PC-3 (cell line): ENCODE measurements at regions not wholly inside any gene's neighbourhood (a gene's known extent, or its start where the extent isn't known, plus 50 kb on each side); places are given as distances from the start of the nearest gene placed in this dataset.
"Not testable (repeated sequence)": the region's sequence is repeated elsewhere in the genome, so short reads cannot be mapped to it uniquely, and the experiment has no call there.

Experiments used
- ATAC-seq: fragments of 200-7000 bp; cut with Tn5 transposase; 2 replicates; pipeline ENCODE4 v1.9.1; 2020; ENCODE audit warnings: mild to moderate bottlenecking, moderate library complexity
- BruUV-seq: library from RNA; stranded (reverse); fragments of 400-500 nt; replicated peaks from 2 replicates; lab custom pipeline; 2021; lab: Mats Ljungman, UMichigan
- CTCF ChIA-PET: fragments of 300-600 bp; sonication (Branson Sonifier 250); formaldehyde crosslinking; loops from one replicate; lab custom pipeline; 2022; ENCODE audit warnings: antibody characterized with exemption; lab: Charles Lee
- POLR2A ChIA-PET: fragments of 300-600 bp; sonication (Branson Sonifier 250); formaldehyde crosslinking; loops from one replicate; lab custom pipeline; 2022; ENCODE audit warnings: antibody characterized with exemption; ENCODE audit not compliant: unreplicated experiment; lab: Charles Lee
- DNase-seq: peaks from one replicate; pipeline ENCODE4 v3.0.0-alpha.2; 2015
- H2AFZ ChIP-seq: fragments of 300-600 bp; sonication (generic); 2 replicates; pipeline ENCODE4 v1.6.0; 2016; ENCODE audit warnings: antibody characterized with exemption, low read length
- H3F3A ChIP-seq: fragments of 300-600 bp; sonication (generic); one replicate; pipeline ENCODE4 v1.6.0; 2017; ENCODE audit warnings: antibody characterized with exemption, low read length, control low read depth, mild to moderate bottlenecking; ENCODE audit not compliant: unreplicated experiment
- H3K27ac ChIP-seq: fragments of 300-600 bp; sonication (generic); 2 replicates; pipeline ENCODE4 v1.5.1; 2016; ENCODE audit warnings: mild to moderate bottlenecking, low read length
- H3K27me3 ChIP-seq: fragments of 300-600 bp; sonication (generic); 2 replicates; pipeline ENCODE4 v1.6.1; 2016; ENCODE audit warnings: low read length, mixed read lengths
- H3K36me3 ChIP-seq: fragments of 300-600 bp; sonication (generic); 2 replicates; pipeline ENCODE4 v1.6.1; 2016; ENCODE audit warnings: low read depth, mixed run types, low read length, mixed read lengths
- H3K4me1 ChIP-seq: fragments of 300-600 bp; sonication (generic); 2 replicates; pipeline ENCODE4 v1.5.1; 2016; ENCODE audit warnings: low read length; ENCODE audit not compliant: insufficient read depth
- H3K4me2 ChIP-seq: fragments of 300-600 bp; sonication (generic); 2 replicates; pipeline ENCODE4 v1.6.0; 2016; ENCODE audit warnings: low read length
- H3K4me3 ChIP-seq: fragments of 300-600 bp; sonication (generic); 2 replicates; pipeline ENCODE4 v1.5.1; 2016; ENCODE audit warnings: mild to moderate bottlenecking, low read length, mixed read lengths
- H3K79me2 ChIP-seq: fragments of 300-600 bp; sonication (generic); 2 replicates; pipeline ENCODE4 v1.6.1; 2017; ENCODE audit warnings: low read length, mixed read lengths
- H3K9ac ChIP-seq: fragments of 300-600 bp; sonication (generic); 2 replicates; pipeline ENCODE4 v1.6.0; 2016; ENCODE audit warnings: mild to moderate bottlenecking, low read length
- H3K9me2 ChIP-seq: fragments of 300-600 bp; sonication (generic); replicated peaks from 2 replicates; pipeline ENCODE4 v1.6.1; 2016; ENCODE audit warnings: mixed run types, low read length, mixed read lengths
- H3K9me3 ChIP-seq: fragments of 300-600 bp; sonication (generic); 2 replicates; pipeline ENCODE4 v1.6.1; 2016; ENCODE audit warnings: low read length, mixed read lengths
- H4K20me1 ChIP-seq: fragments of 300-600 bp; sonication (generic); 2 replicates; pipeline ENCODE4 v1.6.1; 2016; ENCODE audit warnings: low read length, mixed read lengths
- CTCF ChIP-seq: fragments of 300-600 bp; sonication (generic); conservative IDR thresholded peaks from 2 replicates; pipeline ENCODE4 v1.5.1; 2017; ENCODE audit warnings: antibody characterized with exemption, low read depth, mild to moderate bottlenecking, low read length
- intact Hi-C: fragments of 100-400 bp; cut with micrococcal nuclease; formaldehyde crosslinking; loops from 2 replicates; pipeline ENCODE4 v1.9.0; 2023

DNA sequence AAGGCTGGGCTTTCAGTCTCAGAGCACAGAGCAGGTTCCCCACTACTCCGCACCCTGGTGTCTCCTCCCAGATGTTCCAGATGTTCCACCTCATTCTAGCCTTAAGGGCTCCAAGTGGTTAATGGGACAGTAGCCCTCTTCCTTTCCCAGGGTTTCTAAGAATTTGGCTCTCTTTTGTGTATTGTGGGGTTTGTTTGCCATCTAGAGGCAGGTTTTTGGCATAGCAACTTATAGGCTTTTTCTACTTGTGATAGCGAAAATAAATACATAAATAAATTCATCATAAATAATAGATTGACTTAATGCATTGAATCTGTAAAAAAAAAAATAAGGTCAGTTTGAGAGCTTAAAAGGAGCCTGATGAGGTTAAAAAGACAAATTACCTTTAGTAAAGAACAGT is 86.1 kb upstream of the XKR3 start:
- H3F3A ChIP-seq, intact Hi-C loops, H3K4me3 ChIP-seq, H2AFZ ChIP-seq, H3K4me2 ChIP-seq, H4K20me1 ChIP-seq, H3K9me3 ChIP-seq, H3K79me2 ChIP-seq, DNase-seq, H3K27me3 ChIP-seq, H3K9me2 ChIP-seq, H3K36me3 ChIP-seq, BruUV-seq, H3K4me1 ChIP-seq, ATAC-seq, H3K27ac ChIP-seq, POLR2A ChIA-PET, CTCF ChIA-PET, H3K9ac ChIP-seq: not testable (repeated sequence)
- peak; percentile 17; the same call in 1 of the 2 replicates for TF ChIP-seq CTCF

GRCh38 chr22:16902051-16902450 is 76.8 kb upstream of the XKR3 start:
- BruUV-seq, CTCF ChIA-PET, H3K9ac ChIP-seq, H3K9me2 ChIP-seq, H3K27ac ChIP-seq, H3K27me3 ChIP-seq, ATAC-seq, H3F3A ChIP-seq, H3K4me3 ChIP-seq, H3K79me2 ChIP-seq, POLR2A ChIA-PET, H2AFZ ChIP-seq, DNase-seq, intact Hi-C loops, H3K4me2 ChIP-seq, H3K36me3 ChIP-seq, H4K20me1 ChIP-seq, H3K4me1 ChIP-seq, H3K9me3 ChIP-seq: not testable (repeated sequence)

DNA sequence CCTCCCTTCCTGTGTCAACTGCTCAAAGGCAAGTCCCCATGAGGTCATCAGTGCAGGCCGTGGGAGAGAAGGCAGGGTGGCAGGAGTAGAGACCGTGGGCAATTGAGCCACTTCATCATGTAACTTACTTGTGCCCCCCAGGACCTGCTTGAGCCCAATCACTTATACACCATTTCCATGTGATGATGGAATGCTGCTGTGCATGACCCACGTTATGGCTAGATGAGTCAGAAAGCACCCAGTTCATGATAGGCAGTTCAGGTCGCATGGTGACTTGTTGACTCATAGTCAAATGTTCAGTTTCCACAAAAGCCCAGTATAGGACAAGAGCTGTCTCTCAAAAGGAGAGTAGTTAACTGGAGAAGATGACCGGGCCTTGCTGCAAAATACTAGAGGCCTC is 76.4 kb upstream of the XKR3 start:
- not testable (repeated sequence) for H3K4me2 ChIP-seq

DNA sequence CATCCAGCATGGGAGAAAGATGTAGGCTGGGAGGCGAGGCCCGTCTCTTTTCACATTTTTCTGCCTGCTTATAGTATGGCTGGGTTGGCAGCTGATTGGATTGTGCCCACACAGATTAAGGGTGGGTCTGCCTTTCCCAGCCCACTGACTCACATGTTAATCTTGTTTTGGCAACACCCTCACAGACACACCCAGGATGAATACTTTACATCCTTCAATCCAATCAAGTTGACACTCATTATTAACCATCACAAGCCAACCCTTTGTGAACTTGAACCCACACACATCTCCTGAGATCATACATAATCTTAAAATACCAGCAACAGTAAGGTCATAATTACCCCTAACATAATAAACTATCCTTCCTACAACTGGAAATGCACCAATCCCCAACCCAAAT is 74.1 kb upstream of the XKR3 start:
- H3K79me2 ChIP-seq, H3K4me2 ChIP-seq, intact Hi-C loops, H3F3A ChIP-seq, H3K9me2 ChIP-seq, DNase-seq, H3K36me3 ChIP-seq, ATAC-seq, H2AFZ ChIP-seq, H3K9me3 ChIP-seq, H3K9ac ChIP-seq, H3K27me3 ChIP-seq, CTCF ChIA-PET, POLR2A ChIA-PET, H3K4me3 ChIP-seq, H3K4me1 ChIP-seq, H3K27ac ChIP-seq, H4K20me1 ChIP-seq, BruUV-seq: not testable (repeated sequence)

More for the DNA sequence above, 76.4 kb upstream of the XKR3 start:
- BruUV-seq, CTCF ChIA-PET, H3K9me2 ChIP-seq, ATAC-seq, H3K27me3 ChIP-seq, H4K20me1 ChIP-seq, H3F3A ChIP-seq, H3K27ac ChIP-seq, H2AFZ ChIP-seq, H3K79me2 ChIP-seq, POLR2A ChIA-PET, H3K4me3 ChIP-seq, H3K9me3 ChIP-seq, intact Hi-C loops, DNase-seq, H3K36me3 ChIP-seq, H3K4me1 ChIP-seq, H3K9ac ChIP-seq: not testable (repeated sequence)

GRCh38 chr22:16897365-16897764 is 72.2 kb upstream of the XKR3 start:
- intact Hi-C loops, H3K79me2 ChIP-seq, H2AFZ ChIP-seq, POLR2A ChIA-PET, ATAC-seq, H3K9me2 ChIP-seq, H3K9ac ChIP-seq, CTCF ChIA-PET, DNase-seq, H3F3A ChIP-seq, H3K4me3 ChIP-seq, BruUV-seq, H3K36me3 ChIP-seq, H3K4me1 ChIP-seq, H3K9me3 ChIP-seq, H3K27ac ChIP-seq, H3K27me3 ChIP-seq, H4K20me1 ChIP-seq, H3K4me2 ChIP-seq: not testable (repeated sequence)

GRCh38 chr22:16891892-16892291 is 66.7 kb upstream of the XKR3 start:
- H3K79me2 ChIP-seq, H3K9me3 ChIP-seq, POLR2A ChIA-PET, H3K36me3 ChIP-seq, H3K9ac ChIP-seq, H3K27me3 ChIP-seq, H3K4me2 ChIP-seq, H3K4me3 ChIP-seq, H3F3A ChIP-seq, ATAC-seq, CTCF ChIA-PET, H3K4me1 ChIP-seq, BruUV-seq, intact Hi-C loops, H3K9me2 ChIP-seq, H3K27ac ChIP-seq, H2AFZ ChIP-seq, H4K20me1 ChIP-seq, DNase-seq: not testable (repeated sequence)
